ENCODE measurements at regions not wholly inside any gene's neighbourhood (a gene's known extent, or its start where the extent isn't known, plus 50 kb on each side); places are given as distances from the start of the nearest gene placed in this dataset.

DNA sequence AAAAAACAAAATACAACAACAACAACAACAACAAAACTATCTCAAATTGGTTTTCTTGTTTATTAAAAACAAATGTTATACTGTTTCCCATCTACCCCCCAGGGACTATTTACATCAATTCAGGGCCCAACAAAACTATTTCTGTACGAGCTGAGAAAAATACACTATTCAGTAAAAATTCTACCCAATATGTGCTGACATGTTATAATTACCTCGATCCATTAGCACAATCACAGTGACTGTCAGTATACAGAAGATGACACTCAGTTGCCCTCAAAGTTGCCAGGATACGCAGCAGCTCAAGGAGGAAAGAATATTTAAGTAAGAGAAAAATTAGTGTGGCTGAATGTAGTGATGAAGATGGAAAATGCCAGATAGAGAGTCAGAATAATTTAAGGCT, 150.1 kb downstream of the COX18 start:
- no TSS peak for BruUV-seq (replicated peaks)
- H3K4me2 ChIP-seq (ENCODE audit: insufficient read depth, low read length): no peak overlapping the region
- no peaks in the 10 kb centered on the region for H3K9me1 ChIP-seq (replicated peaks; ENCODE audit: control insufficient read depth, extremely low read depth, insufficient read depth, low read length)
- no peaks in the 10 kb centered on the region for H3K36me3 ChIP-seq (ENCODE audit: control insufficient read depth in 2 of 2, extremely low read depth in 1 of 2, insufficient read depth in 2 of 2, low read length in 2 of 2)
- H3K4me1 ChIP-seq (ENCODE audit: control insufficient read depth, extremely low read depth, insufficient read depth, low read length): no peaks in the 10 kb centered on the region
- no peak for DNase-seq (ENCODE audit: low read depth, low spot score)
- ChIA-PET POLR2A (no interaction called here), CTCF (no interaction called here)
- H3K27me3 ChIP-seq (ENCODE audit: control insufficient read depth in 2 of 2, insufficient read depth in 2 of 2, low read length in 2 of 2): no peaks in the 10 kb centered on the region
- H2AFZ ChIP-seq (ENCODE audit: low read depth, low read length): no peak overlapping the region
- no peak overlapping the region for H3K27ac ChIP-seq (ENCODE audit: insufficient read depth, low read depth, low read length)
- dilution Hi-C loops (cut with MboI; ENCODE audit: extremely low pct_ligation_motif_present, low sequenced_read_pairs) (no loop called here), intact Hi-C loops (cut with micrococcal nuclease) (no loop called here)
- FAIRE-seq: no peak
- TF ChIP-seq JUN (IDR thresholded peaks at IDR 0.05; ENCODE audit: borderline replicate concordance, insufficient read depth, insufficient read length, low read depth) (no peak), POLR2A (IDR thresholded peaks at IDR 0.05; ENCODE audit: low read depth, low read length) (no peak), MYC (IDR thresholded peaks at IDR 0.05; ENCODE audit: low read depth, low read length) (no peak), EZH2 (IDR thresholded peaks at IDR 0.05; ENCODE audit: borderline replicate concordance, low read depth, low read length, severe bottlenecking) (no peak), GATA2 (IDR thresholded peaks at IDR 0.05; ENCODE audit: insufficient read depth, insufficient read length, low read depth, low read length) (no peak), FOS (IDR thresholded peaks at IDR 0.05; ENCODE audit: borderline replicate concordance, insufficient read depth, low read length) (no peak), POLR2AphosphoS5 (IDR thresholded peaks at IDR 0.05; ENCODE audit: insufficient read depth, low read depth, low read length) (no peak)
- TF ChIP-seq, protein P1, sequence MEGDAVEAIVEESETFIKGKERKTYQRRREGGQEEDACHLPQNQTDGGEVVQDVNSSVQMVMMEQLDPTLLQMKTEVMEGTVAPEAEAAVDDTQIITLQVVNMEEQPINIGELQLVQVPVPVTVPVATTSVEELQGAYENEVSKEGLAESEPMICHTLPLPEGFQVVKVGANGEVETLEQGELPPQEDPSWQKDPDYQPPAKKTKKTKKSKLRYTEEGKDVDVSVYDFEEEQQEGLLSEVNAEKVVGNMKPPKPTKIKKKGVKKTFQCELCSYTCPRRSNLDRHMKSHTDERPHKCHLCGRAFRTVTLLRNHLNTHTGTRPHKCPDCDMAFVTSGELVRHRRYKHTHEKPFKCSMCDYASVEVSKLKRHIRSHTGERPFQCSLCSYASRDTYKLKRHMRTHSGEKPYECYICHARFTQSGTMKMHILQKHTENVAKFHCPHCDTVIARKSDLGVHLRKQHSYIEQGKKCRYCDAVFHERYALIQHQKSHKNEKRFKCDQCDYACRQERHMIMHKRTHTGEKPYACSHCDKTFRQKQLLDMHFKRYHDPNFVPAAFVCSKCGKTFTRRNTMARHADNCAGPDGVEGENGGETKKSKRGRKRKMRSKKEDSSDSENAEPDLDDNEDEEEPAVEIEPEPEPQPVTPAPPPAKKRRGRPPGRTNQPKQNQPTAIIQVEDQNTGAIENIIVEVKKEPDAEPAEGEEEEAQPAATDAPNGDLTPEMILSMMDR (IDR thresholded peaks at IDR 0.05; ENCODE audit: extremely low read depth in 1 of 2, insufficient read depth in 1 of 2, low read depth in 1 of 2, low read length in 2 of 2): no peak
- TF ChIP-seq, protein P2, sequence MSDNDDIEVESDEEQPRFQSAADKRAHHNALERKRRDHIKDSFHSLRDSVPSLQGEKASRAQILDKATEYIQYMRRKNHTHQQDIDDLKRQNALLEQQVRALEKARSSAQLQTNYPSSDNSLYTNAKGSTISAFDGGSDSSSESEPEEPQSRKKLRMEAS (IDR thresholded peaks at IDR 0.05; ENCODE audit: insufficient read depth, insufficient read length): no peak
- no peak overlapping the region for H3K4me3 ChIP-seq (replicated peaks in 1 of 3; ENCODE audit: insufficient read depth in 1 of 3, low read depth in 1 of 3, low read length in 3 of 3)
- no peaks in the 10 kb centered on the region for H4K20me1 ChIP-seq (replicated peaks; ENCODE audit: control insufficient read depth, extremely low read depth, insufficient read depth, low read length)
- no peaks in the 10 kb centered on the region for H3K79me2 ChIP-seq (ENCODE audit: control insufficient read depth, insufficient read depth, low read length)
- H3K9me3 ChIP-seq (replicated peaks; ENCODE audit: control insufficient read depth, insufficient read depth, low read length): no peaks in the 10 kb centered on the region
- H3K9ac ChIP-seq (replicated peaks; ENCODE audit: extremely low read depth, insufficient read depth, low read length): no peak overlapping the region
